ENCODE measurements at regions not wholly inside any gene's neighbourhood (a gene's known extent, or its start where the extent isn't known, plus 50 kb on each side); places are given as distances from the start of the nearest gene placed in this dataset.

GRCh38 chr4:136927172-136927571 is 605.1 kb downstream of the PCDH18 start:
- H3K27ac ChIP-seq (ENCODE audit: low read depth in 2 of 2, low read length in 2 of 2), result no peak overlapping the region
- no peaks in the 10 kb centered on the region for H3K36me3 ChIP-seq (ENCODE audit: control insufficient read depth in 2 of 2, insufficient read depth in 2 of 2, low read length in 2 of 2)

GRCh38 chr4:136925203-136925602 is 607.1 kb downstream of the PCDH18 start:
- Histone ChIP-seq H3K27me3 (ENCODE audit: control insufficient read depth in 2 of 2, insufficient read depth in 2 of 2, low read length in 2 of 2) (no peaks in the 10 kb centered on the region), H3K36me3 (ENCODE audit: control insufficient read depth in 2 of 2, insufficient read depth in 2 of 2, low read length in 2 of 2) (no peaks in the 10 kb centered on the region), H3K4me1 (ENCODE audit: control insufficient read depth in 2 of 2, insufficient read depth in 2 of 2, low read length in 2 of 2) (no peaks in the 10 kb centered on the region), H3K9me3 (ENCODE audit: control insufficient read depth in 2 of 2, low read length in 2 of 2) (no peaks in the 10 kb centered on the region), H3K4me3 (ENCODE audit: low read length in 2 of 2) (no peak overlapping the region), H3K27ac (ENCODE audit: low read depth in 2 of 2, low read length in 2 of 2) (no peak overlapping the region), H3K9ac (ENCODE audit: low read depth in 1 of 2, low read length in 2 of 2) (no peak overlapping the region)

More at GRCh38 chr4:136927172-136927571, 605.1 kb downstream of the PCDH18 start:
- Histone ChIP-seq H3K9ac (ENCODE audit: low read depth in 1 of 2, low read length in 2 of 2) (no peak overlapping the region), H3K4me3 (ENCODE audit: low read length in 2 of 2) (no peak overlapping the region), H3K27me3 (ENCODE audit: control insufficient read depth in 2 of 2, insufficient read depth in 2 of 2, low read length in 2 of 2) (no peaks in the 10 kb centered on the region), H3K4me1 (ENCODE audit: control insufficient read depth in 2 of 2, insufficient read depth in 2 of 2, low read length in 2 of 2) (no peaks in the 10 kb centered on the region), H3K9me3 (ENCODE audit: control insufficient read depth in 2 of 2, low read length in 2 of 2) (no peaks in the 10 kb centered on the region)

DNA sequence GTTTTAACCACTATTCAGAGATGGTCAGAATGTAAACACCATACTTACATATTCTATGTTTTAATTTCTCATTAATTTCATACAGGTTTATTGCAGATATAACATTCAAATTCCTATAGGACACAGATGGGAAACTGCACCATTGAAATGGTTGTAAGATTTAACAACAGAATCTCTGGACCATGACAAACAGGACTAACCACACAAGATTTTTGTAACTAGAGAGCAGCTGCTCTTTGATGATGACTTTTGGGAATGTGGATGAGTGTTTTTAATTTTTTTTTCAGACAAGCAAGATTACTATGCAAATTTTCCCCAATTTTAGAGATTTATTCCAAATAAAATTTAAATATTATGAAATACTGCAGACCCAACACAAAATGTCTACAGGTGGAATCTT is 610.2 kb downstream of the PCDH18 start:
- Histone ChIP-seq H3K4me1 (ENCODE audit: control insufficient read depth in 2 of 2, insufficient read depth in 2 of 2, low read length in 2 of 2) (no peaks in the 10 kb centered on the region), H3K36me3 (ENCODE audit: control insufficient read depth in 2 of 2, insufficient read depth in 2 of 2, low read length in 2 of 2) (no peaks in the 10 kb centered on the region), H3K27ac (ENCODE audit: low read depth in 2 of 2, low read length in 2 of 2) (no peak overlapping the region), H3K9ac (ENCODE audit: low read depth in 1 of 2, low read length in 2 of 2) (no peak overlapping the region), H3K9me3 (ENCODE audit: control insufficient read depth in 2 of 2, low read length in 2 of 2) (no peaks in the 10 kb centered on the region), H3K27me3 (ENCODE audit: control insufficient read depth in 2 of 2, insufficient read depth in 2 of 2, low read length in 2 of 2) (no peaks in the 10 kb centered on the region), H3K4me3 (ENCODE audit: low read length in 2 of 2) (no peak overlapping the region)

DNA sequence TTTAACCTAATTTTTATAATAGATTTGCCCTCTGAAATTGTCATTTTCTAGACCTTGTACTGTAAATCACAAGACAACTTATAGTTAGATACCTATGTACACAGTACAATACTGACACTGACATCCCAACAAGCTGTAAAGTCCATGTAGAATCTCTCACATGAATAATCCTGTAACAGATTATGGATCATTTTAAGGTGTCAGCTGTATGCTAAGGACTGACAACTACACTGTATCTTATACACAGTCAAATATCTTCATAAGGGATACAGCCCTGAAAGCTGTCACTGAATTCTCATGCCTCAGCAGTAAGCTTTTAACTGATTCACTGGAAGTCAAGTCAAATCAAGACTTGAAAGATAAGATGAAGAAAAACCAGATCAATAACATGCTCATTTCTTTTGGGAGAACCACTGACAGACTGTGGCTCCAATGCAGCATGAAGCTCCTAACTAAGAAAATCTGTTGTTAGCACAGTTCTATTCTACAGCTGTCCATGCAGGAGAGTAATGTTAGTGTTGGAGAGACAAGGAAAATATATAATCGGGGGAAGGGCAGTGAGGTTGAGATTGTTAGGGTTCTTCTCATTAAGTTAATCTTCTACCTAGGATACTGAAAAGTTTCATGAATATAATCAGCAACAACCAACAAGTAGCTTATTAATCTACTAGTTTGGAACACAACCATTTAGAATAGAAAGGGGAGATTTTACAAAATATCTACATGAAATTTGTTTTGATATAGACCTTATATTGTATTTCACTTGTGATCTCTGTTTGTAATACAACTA is 612.0 kb downstream of the PCDH18 start:
- Histone ChIP-seq H3K36me3 (ENCODE audit: control insufficient read depth in 2 of 2, insufficient read depth in 2 of 2, low read length in 2 of 2) (no peaks in the 10 kb centered on the region), H3K4me3 (ENCODE audit: low read length in 2 of 2) (no peak overlapping the region), H3K27me3 (ENCODE audit: control insufficient read depth in 2 of 2, insufficient read depth in 2 of 2, low read length in 2 of 2) (no peaks in the 10 kb centered on the region), H3K27ac (ENCODE audit: low read depth in 2 of 2, low read length in 2 of 2) (no peak overlapping the region), H3K9me3 (ENCODE audit: control insufficient read depth in 2 of 2, low read length in 2 of 2) (no peaks in the 10 kb centered on the region), H3K4me1 (ENCODE audit: control insufficient read depth in 2 of 2, insufficient read depth in 2 of 2, low read length in 2 of 2) (no peaks in the 10 kb centered on the region), H3K9ac (ENCODE audit: low read depth in 1 of 2, low read length in 2 of 2) (no peak overlapping the region)

DNA sequence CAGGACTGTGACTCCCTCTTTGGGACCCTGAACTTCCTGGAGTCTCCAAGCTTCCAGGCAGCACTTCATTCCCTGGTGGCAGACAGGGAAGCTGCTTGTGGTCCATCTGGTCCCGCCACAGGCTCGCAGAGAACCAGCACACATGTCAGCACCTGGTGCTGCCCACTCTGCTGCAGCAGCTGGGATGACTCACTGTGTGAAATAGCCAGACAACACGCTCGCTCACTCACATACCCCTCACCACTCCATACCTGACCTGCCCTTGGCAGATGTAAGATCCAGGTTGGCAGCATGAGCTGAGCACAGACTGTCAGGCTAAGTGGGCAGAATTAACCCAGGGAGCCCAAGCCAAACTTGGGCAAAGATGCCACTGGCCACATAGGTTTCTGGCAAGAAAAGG is 613.5 kb downstream of the PCDH18 start:
- Histone ChIP-seq H3K36me3 (ENCODE audit: control insufficient read depth in 2 of 2, insufficient read depth in 2 of 2, low read length in 2 of 2) (no peaks in the 10 kb centered on the region), H3K9me3 (ENCODE audit: control insufficient read depth in 2 of 2, low read length in 2 of 2) (no peaks in the 10 kb centered on the region), H3K27ac (ENCODE audit: low read depth in 2 of 2, low read length in 2 of 2) (no peak overlapping the region), H3K27me3 (ENCODE audit: control insufficient read depth in 2 of 2, insufficient read depth in 2 of 2, low read length in 2 of 2) (no peaks in the 10 kb centered on the region), H3K4me1 (ENCODE audit: control insufficient read depth in 2 of 2, insufficient read depth in 2 of 2, low read length in 2 of 2) (no peaks in the 10 kb centered on the region), H3K4me3 (ENCODE audit: low read length in 2 of 2) (no peak overlapping the region), H3K9ac (ENCODE audit: low read depth in 1 of 2, low read length in 2 of 2) (no peak overlapping the region)

DNA sequence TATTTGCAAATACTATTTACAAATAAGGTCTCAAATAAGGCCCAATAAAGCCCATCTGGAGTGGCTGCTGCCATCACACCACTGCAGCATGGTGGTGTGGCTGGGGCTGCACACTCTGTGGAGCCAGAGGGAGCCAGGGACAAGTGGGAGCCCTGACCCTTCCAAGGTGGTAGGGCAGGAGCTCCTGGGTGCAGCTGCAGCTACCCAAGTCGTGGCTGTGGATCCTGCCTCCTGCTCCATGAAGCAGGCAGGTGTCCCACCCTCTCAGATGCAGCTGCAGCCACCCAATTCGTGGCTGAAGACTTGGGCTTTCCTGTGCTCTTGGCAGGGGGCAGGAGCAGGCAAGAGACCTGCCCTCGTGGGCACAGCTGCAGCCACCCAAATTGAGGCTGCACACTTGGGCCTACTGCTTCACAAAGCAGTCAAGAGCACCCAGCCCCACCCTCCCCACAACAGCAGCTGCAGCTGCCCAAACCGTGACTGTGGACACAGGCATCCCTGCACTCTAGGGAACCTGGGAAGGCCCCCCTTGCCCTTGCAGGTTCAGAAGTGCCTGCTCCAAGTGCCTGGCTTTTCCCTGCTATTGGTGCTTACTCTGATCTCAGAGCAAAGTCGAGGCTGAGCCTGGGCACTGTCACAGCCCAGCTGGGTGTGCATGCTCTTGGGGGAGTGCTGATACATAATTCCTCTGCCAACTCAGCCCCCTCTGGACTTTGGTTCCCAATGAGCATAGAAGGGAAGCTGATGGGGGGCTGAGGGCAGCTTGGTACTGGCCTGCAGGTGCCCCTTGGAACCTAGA is 614.8 kb downstream of the PCDH18 start:
- H3K9ac ChIP-seq (ENCODE audit: low read depth in 1 of 2, low read length in 2 of 2), result no peak overlapping the region
- no peaks in the 10 kb centered on the region for H3K36me3 ChIP-seq (ENCODE audit: control insufficient read depth in 2 of 2, insufficient read depth in 2 of 2, low read length in 2 of 2)
- no peak overlapping the region for H3K4me3 ChIP-seq (ENCODE audit: low read length in 2 of 2)
- H3K4me1 ChIP-seq (ENCODE audit: control insufficient read depth in 2 of 2, insufficient read depth in 2 of 2, low read length in 2 of 2), result no peaks in the 10 kb centered on the region
- H3K27me3 ChIP-seq (ENCODE audit: control insufficient read depth in 2 of 2, insufficient read depth in 2 of 2, low read length in 2 of 2), result no peaks in the 10 kb centered on the region
- H3K9me3 ChIP-seq (ENCODE audit: control insufficient read depth in 2 of 2, low read length in 2 of 2), result no peaks in the 10 kb centered on the region
- no peak overlapping the region for H3K27ac ChIP-seq (ENCODE audit: low read depth in 2 of 2, low read length in 2 of 2)

- Histone ChIP-seq H3K9ac (ENCODE audit: low read depth in 1 of 2, low read length in 2 of 2) (no peak overlapping the region), H3K36me3 (ENCODE audit: control insufficient read depth in 2 of 2, insufficient read depth in 2 of 2, low read length in 2 of 2) (no peaks in the 10 kb centered on the region), H3K9me3 (ENCODE audit: control insufficient read depth in 2 of 2, low read length in 2 of 2) (no peaks in the 10 kb centered on the region), H3K4me3 (ENCODE audit: low read length in 2 of 2) (no peak overlapping the region), H3K27ac (ENCODE audit: low read depth in 2 of 2, low read length in 2 of 2) (no peak overlapping the region), H3K27me3 (ENCODE audit: control insufficient read depth in 2 of 2, insufficient read depth in 2 of 2, low read length in 2 of 2) (no peaks in the 10 kb centered on the region), H3K4me1 (ENCODE audit: control insufficient read depth in 2 of 2, insufficient read depth in 2 of 2, low read length in 2 of 2) (no peaks in the 10 kb centered on the region)
Measured at GRCh38 chr4:136909626-136910025, 622.7 kb downstream of the PCDH18 start.

DNA sequence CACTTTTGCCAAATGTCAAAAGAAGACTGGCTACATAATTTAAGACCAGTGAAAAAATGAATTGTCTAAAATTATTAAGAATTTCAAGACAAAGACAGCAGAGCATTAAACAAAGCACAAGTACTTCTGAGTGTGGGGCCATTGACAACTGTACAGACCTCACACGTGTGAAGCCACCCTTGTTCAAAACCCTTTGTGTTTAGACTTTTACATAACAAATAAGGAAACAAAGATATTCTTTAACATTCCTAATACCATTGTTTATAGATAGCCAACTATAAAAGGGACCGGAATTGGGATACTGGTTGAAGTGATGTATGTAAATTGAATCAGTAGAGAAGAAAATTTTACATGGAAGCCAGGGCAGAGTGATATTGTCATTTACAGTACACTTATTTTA is 624.2 kb downstream of the PCDH18 start:
- H3K9me3 ChIP-seq (ENCODE audit: control insufficient read depth in 2 of 2, low read length in 2 of 2), result no peaks in the 10 kb centered on the region
- no peak overlapping the region for H3K27ac ChIP-seq (ENCODE audit: low read depth in 2 of 2, low read length in 2 of 2)
- H3K27me3 ChIP-seq (ENCODE audit: control insufficient read depth in 2 of 2, insufficient read depth in 2 of 2, low read length in 2 of 2), result no peaks in the 10 kb centered on the region
- H3K36me3 ChIP-seq (ENCODE audit: control insufficient read depth in 2 of 2, insufficient read depth in 2 of 2, low read length in 2 of 2), result no peaks in the 10 kb centered on the region
- no peaks in the 10 kb centered on the region for H3K4me1 ChIP-seq (ENCODE audit: control insufficient read depth in 2 of 2, insufficient read depth in 2 of 2, low read length in 2 of 2)
- no peak overlapping the region for H3K9ac ChIP-seq (ENCODE audit: low read depth in 1 of 2, low read length in 2 of 2)
- H3K4me3 ChIP-seq (ENCODE audit: low read length in 2 of 2), result no peak overlapping the region

GRCh38 chr4:136900696-136901095 is 631.6 kb downstream of the PCDH18 start:
- Histone ChIP-seq H3K27me3 (ENCODE audit: control insufficient read depth in 2 of 2, insufficient read depth in 2 of 2, low read length in 2 of 2) (no peaks in the 10 kb centered on the region), H3K4me3 (ENCODE audit: low read length in 2 of 2) (no peak overlapping the region), H3K4me1 (ENCODE audit: control insufficient read depth in 2 of 2, insufficient read depth in 2 of 2, low read length in 2 of 2) (no peaks in the 10 kb centered on the region), H3K36me3 (ENCODE audit: control insufficient read depth in 2 of 2, insufficient read depth in 2 of 2, low read length in 2 of 2) (no peaks in the 10 kb centered on the region), H3K9ac (ENCODE audit: low read depth in 1 of 2, low read length in 2 of 2) (no peak overlapping the region), H3K27ac (ENCODE audit: low read depth in 2 of 2, low read length in 2 of 2) (no peak overlapping the region), H3K9me3 (ENCODE audit: control insufficient read depth in 2 of 2, low read length in 2 of 2) (no peaks in the 10 kb centered on the region)

- Histone ChIP-seq H3K27me3 (ENCODE audit: control insufficient read depth in 2 of 2, insufficient read depth in 2 of 2, low read length in 2 of 2) (no peaks in the 10 kb centered on the region), H3K36me3 (ENCODE audit: control insufficient read depth in 2 of 2, insufficient read depth in 2 of 2, low read length in 2 of 2) (no peaks in the 10 kb centered on the region), H3K27ac (ENCODE audit: low read depth in 2 of 2, low read length in 2 of 2) (no peak overlapping the region), H3K4me3 (ENCODE audit: low read length in 2 of 2) (no peak overlapping the region), H3K9ac (ENCODE audit: low read depth in 1 of 2, low read length in 2 of 2) (no peak overlapping the region), H3K4me1 (ENCODE audit: control insufficient read depth in 2 of 2, insufficient read depth in 2 of 2, low read length in 2 of 2) (no peaks in the 10 kb centered on the region), H3K9me3 (ENCODE audit: control insufficient read depth in 2 of 2, low read length in 2 of 2) (no peaks in the 10 kb centered on the region)
Measured at GRCh38 chr4:136898590-136899248, 633.6 kb downstream of the PCDH18 start.

Data from mucosa of rectum (tissue), 2 donors.